ENCODE measurements at regions not wholly inside any gene's neighbourhood (a gene's known extent, or its start where the extent isn't known, plus 50 kb on each side); places are given as distances from the start of the nearest gene placed in this dataset.

GRCh38 chr2:17363846-17364245, 154.4 kb downstream of the RAD51AP2 start:
- Mint-ChIP-seq H3K27ac (no peak overlapping the region), H3K4me1 (no peaks in the 10 kb centered on the region), H3K9me3 (no peaks in the 10 kb centered on the region), H3K27me3 (ENCODE audit: insufficient read depth, low read depth, poor library complexity) (no peaks in the 10 kb centered on the region), H3K4me3 (no peak overlapping the region), H3K36me3 (ENCODE audit: low read depth) (no peaks in the 10 kb centered on the region)
- Histone ChIP-seq H3K27me3 (ENCODE audit: insufficient read depth) (no peaks in the 10 kb centered on the region), H3K4me2 (no peak overlapping the region), H3F3A (replicated peaks; ENCODE audit: low read depth) (no peaks in the 10 kb centered on the region), H3K27ac (ENCODE audit: low read depth) (no peak overlapping the region), H4K20me1 (replicated peaks; ENCODE audit: insufficient read depth) (no peaks in the 10 kb centered on the region), H3K79me2 (replicated peaks; ENCODE audit: insufficient read depth) (no peaks in the 10 kb centered on the region), H3K4me1 (ENCODE audit: insufficient read depth) (no peaks in the 10 kb centered on the region), H3K9me2 (ENCODE audit: insufficient read depth) (no peaks in the 10 kb centered on the region), H3K4me3 (no peak overlapping the region), H2AFZ (no peak overlapping the region), H3K36me3 (ENCODE audit: insufficient read depth) (no peaks in the 10 kb centered on the region)
- ATAC-seq (no peak), DNase-seq (ENCODE audit: low spot score) (no peak)
- TF ChIP-seq POLR2AphosphoS5 (IDR thresholded peaks at IDR 0.05; ENCODE audit: low read depth), result no peak
- no peak for TF ChIP-seq ZNF331 (CRISPR knock-in tag; IDR thresholded peaks at IDR 0.05; ENCODE audit: low read depth)
- no peak for TF ChIP-seq CREB1 (CRISPR knock-in tag; IDR thresholded peaks at IDR 0.05; ENCODE audit: low read depth)
- TF ChIP-seq ZNF114 (CRISPR knock-in tag; IDR thresholded peaks at IDR 0.05), result no peak
- no peak for TF ChIP-seq EZH2phosphoT487 (IDR thresholded peaks at IDR 0.05; ENCODE audit: unreplicated experiment)

GRCh38 chr2:17362956-17363355, 155.3 kb downstream of the RAD51AP2 start:
- no peak overlapping the region for H3K27ac Mint-ChIP-seq
- no peak for DNase-seq (ENCODE audit: low spot score)
- no peaks in the 10 kb centered on the region for H3K9me2 ChIP-seq (ENCODE audit: insufficient read depth)
- H3F3A ChIP-seq (replicated peaks; ENCODE audit: low read depth), result no peaks in the 10 kb centered on the region
- H3K4me1 Mint-ChIP-seq, result no peaks in the 10 kb centered on the region
- no peaks in the 10 kb centered on the region for H3K4me1 ChIP-seq (ENCODE audit: insufficient read depth)
- no peak overlapping the region for H2AFZ ChIP-seq
- H3K36me3 ChIP-seq (ENCODE audit: insufficient read depth), result no peaks in the 10 kb centered on the region
- no peak overlapping the region for H3K4me3 Mint-ChIP-seq
- no peak overlapping the region for H3K4me2 ChIP-seq
- no peak overlapping the region for H3K27ac ChIP-seq (ENCODE audit: low read depth)
- H3K9me3 Mint-ChIP-seq, result no peaks in the 10 kb centered on the region
- H3K36me3 Mint-ChIP-seq (ENCODE audit: low read depth), result no peaks in the 10 kb centered on the region
- no peaks in the 10 kb centered on the region for H3K79me2 ChIP-seq (replicated peaks; ENCODE audit: insufficient read depth)
- no peaks in the 10 kb centered on the region for H3K27me3 ChIP-seq (ENCODE audit: insufficient read depth)
- ATAC-seq, result no peak
- no peak overlapping the region for H3K4me3 ChIP-seq
- no peaks in the 10 kb centered on the region for H3K27me3 Mint-ChIP-seq (ENCODE audit: insufficient read depth, low read depth, poor library complexity)
- no peaks in the 10 kb centered on the region for H4K20me1 ChIP-seq (replicated peaks; ENCODE audit: insufficient read depth)
- TF ChIP-seq STAT1 (IDR thresholded peaks at IDR 0.05; ENCODE audit: unreplicated experiment), result no peak
- TF ChIP-seq EZH2phosphoT487 (IDR thresholded peaks at IDR 0.05; ENCODE audit: unreplicated experiment), result no peak
- no peak for TF ChIP-seq ZNF331 (CRISPR knock-in tag; IDR thresholded peaks at IDR 0.05; ENCODE audit: low read depth)
- TF ChIP-seq CTCF (conservative IDR thresholded peaks at IDR 0.05; ENCODE audit: low read depth in 2 of 2), result no peak
- TF ChIP-seq CREB1 (CRISPR knock-in tag; IDR thresholded peaks at IDR 0.05; ENCODE audit: low read depth), result no peak
- TF ChIP-seq EZH2 (IDR thresholded peaks at IDR 0.05; ENCODE audit: low read depth, unreplicated experiment), result no peak
- no peak for TF ChIP-seq REST (IDR thresholded peaks at IDR 0.05; ENCODE audit: unreplicated experiment)
- TF ChIP-seq NANOG (IDR thresholded peaks at IDR 0.05; ENCODE audit: borderline replicate concordance), result no peak
- TF ChIP-seq ZNF114 (CRISPR knock-in tag; IDR thresholded peaks at IDR 0.05), result no peak
- no peak for TF ChIP-seq POLR2AphosphoS5 (IDR thresholded peaks at IDR 0.05; ENCODE audit: low read depth)
- no peak for TF ChIP-seq ZNF462 (CRISPR knock-in tag; IDR thresholded peaks at IDR 0.05)

Measured in GM23338 (cell line).